ENCODE measurements at regions not wholly inside any gene's neighbourhood (a gene's known extent, or its start where the extent isn't known, plus 50 kb on each side); places are given as distances from the start of the nearest gene placed in this dataset.

GRCh38 chr7:46786221-46786954 lies 795.5 kb downstream of the TNS3 start:
- Mint-ChIP-seq H3K27me3 (ENCODE audit: insufficient read depth) (no peaks in the 10 kb centered on the region), H3K4me3 (no peak overlapping the region), H3K36me3 (ENCODE audit: low read depth) (no peaks in the 10 kb centered on the region), H3K4me1 (ENCODE audit: low read depth) (no peaks in the 10 kb centered on the region), H3K27ac (no peak overlapping the region), H3K9me3 (no peaks in the 10 kb centered on the region)
- no peak for DNase-seq (ENCODE audit: low spot score)
- intact Hi-C loops (cut with micrococcal nuclease), result no loop called here

- H3K4me1 Mint-ChIP-seq (ENCODE audit: low read depth), result no peaks in the 10 kb centered on the region
- DNase-seq (ENCODE audit: low spot score), result no peak
- H3K36me3 Mint-ChIP-seq (ENCODE audit: low read depth), result no peaks in the 10 kb centered on the region
- intact Hi-C loops (cut with micrococcal nuclease), result no loop called here
- no peak overlapping the region for H3K4me3 Mint-ChIP-seq
- no peaks in the 10 kb centered on the region for H3K9me3 Mint-ChIP-seq
- no peak overlapping the region for H3K27ac Mint-ChIP-seq
- H3K27me3 Mint-ChIP-seq (ENCODE audit: insufficient read depth), result no peaks in the 10 kb centered on the region
These were observed 797.2 kb downstream of the TNS3 start for GRCh38 chr7:46784732-46785131.

- Mint-ChIP-seq H3K4me1 (ENCODE audit: low read depth) (no peaks in the 10 kb centered on the region), H3K9me3 (no peaks in the 10 kb centered on the region), H3K27ac (no peak overlapping the region), H3K36me3 (ENCODE audit: low read depth) (no peaks in the 10 kb centered on the region), H3K27me3 (ENCODE audit: insufficient read depth) (no peaks in the 10 kb centered on the region), H3K4me3 (no peak overlapping the region)
- no peak for DNase-seq (ENCODE audit: low spot score)
- intact Hi-C loops (cut with micrococcal nuclease), result no loop called here
These were observed 799.9 kb downstream of the TNS3 start for GRCh38 chr7:46781901-46782439.

- Mint-ChIP-seq H3K9me3 (no peaks in the 10 kb centered on the region), H3K36me3 (ENCODE audit: low read depth) (no peaks in the 10 kb centered on the region), H3K27me3 (ENCODE audit: insufficient read depth) (no peaks in the 10 kb centered on the region), H3K4me1 (ENCODE audit: low read depth) (no peaks in the 10 kb centered on the region), H3K27ac (no peak overlapping the region), H3K4me3 (no peak overlapping the region)
- DNase-seq (ENCODE audit: low spot score), result no peak
- intact Hi-C loops (cut with micrococcal nuclease), result no loop called here
These were observed 805.1 kb downstream of the TNS3 start for GRCh38 chr7:46776790-46777189.

GRCh38 chr7:46775776-46776175 lies 806.1 kb downstream of the TNS3 start:
- Mint-ChIP-seq H3K36me3 (ENCODE audit: low read depth) (no peaks in the 10 kb centered on the region), H3K27me3 (ENCODE audit: insufficient read depth) (no peaks in the 10 kb centered on the region), H3K4me1 (ENCODE audit: low read depth) (no peaks in the 10 kb centered on the region), H3K9me3 (no peaks in the 10 kb centered on the region), H3K4me3 (no peak overlapping the region), H3K27ac (no peak overlapping the region)
- no peak for DNase-seq (ENCODE audit: low spot score)
- intact Hi-C loops (cut with micrococcal nuclease), result no loop called here

- no peaks in the 10 kb centered on the region for H3K27me3 Mint-ChIP-seq (ENCODE audit: insufficient read depth)
- H3K27ac Mint-ChIP-seq, result no peak overlapping the region
- intact Hi-C loops (cut with micrococcal nuclease), result no loop called here
- H3K4me1 Mint-ChIP-seq (ENCODE audit: low read depth), result no peaks in the 10 kb centered on the region
- no peaks in the 10 kb centered on the region for H3K36me3 Mint-ChIP-seq (ENCODE audit: low read depth)
- no peaks in the 10 kb centered on the region for H3K9me3 Mint-ChIP-seq
- DNase-seq (ENCODE audit: low spot score), result no peak
- H3K4me3 Mint-ChIP-seq, result no peak overlapping the region
These were observed 806.9 kb downstream of the TNS3 start for GRCh38 chr7:46775020-46775419.

GRCh38 chr7:46774515-46774914 lies 807.4 kb downstream of the TNS3 start:
- intact Hi-C loops (cut with micrococcal nuclease), result no loop called here
- Mint-ChIP-seq H3K4me1 (ENCODE audit: low read depth) (no peaks in the 10 kb centered on the region), H3K36me3 (ENCODE audit: low read depth) (no peaks in the 10 kb centered on the region), H3K27ac (no peak overlapping the region), H3K9me3 (peaks cover under 1% of the 10 kb centered on the region), H3K4me3 (no peak overlapping the region), H3K27me3 (ENCODE audit: insufficient read depth) (no peaks in the 10 kb centered on the region)
- no peak for DNase-seq (ENCODE audit: low spot score)

- Mint-ChIP-seq H3K27me3 (ENCODE audit: insufficient read depth) (no peaks in the 10 kb centered on the region), H3K36me3 (ENCODE audit: low read depth) (no peaks in the 10 kb centered on the region), H3K4me1 (ENCODE audit: low read depth) (no peaks in the 10 kb centered on the region), H3K9me3 (peaks cover 8% of the 10 kb centered on the region), H3K4me3 (no peak overlapping the region), H3K27ac (no peak overlapping the region)
- intact Hi-C loops (cut with micrococcal nuclease), result no loop called here
- no peak for DNase-seq (ENCODE audit: low spot score)
These were observed 809.1 kb downstream of the TNS3 start for GRCh38 chr7:46772776-46773175.

GRCh38 chr7:46767071-46767470 lies 814.8 kb downstream of the TNS3 start:
- no peaks in the 10 kb centered on the region for H3K27me3 Mint-ChIP-seq (ENCODE audit: insufficient read depth)
- no peak overlapping the region for H3K4me3 Mint-ChIP-seq
- intact Hi-C loops (cut with micrococcal nuclease), result no loop called here
- H3K4me1 Mint-ChIP-seq (ENCODE audit: low read depth), result no peaks in the 10 kb centered on the region
- DNase-seq (ENCODE audit: low spot score), result no peak
- H3K27ac Mint-ChIP-seq, result no peak overlapping the region
- H3K9me3 Mint-ChIP-seq, result peaks cover 8% of the 10 kb centered on the region
- H3K36me3 Mint-ChIP-seq (ENCODE audit: low read depth), result no peaks in the 10 kb centered on the region

- intact Hi-C loops (cut with micrococcal nuclease), result no loop called here
- Mint-ChIP-seq H3K4me3 (no peak overlapping the region), H3K27ac (no peak overlapping the region), H3K9me3 (peaks cover 5% of the 10 kb centered on the region), H3K27me3 (ENCODE audit: insufficient read depth) (no peaks in the 10 kb centered on the region), H3K4me1 (ENCODE audit: low read depth) (no peaks in the 10 kb centered on the region), H3K36me3 (ENCODE audit: low read depth) (no peaks in the 10 kb centered on the region)
- DNase-seq (ENCODE audit: low spot score), result no peak
These were observed 817.6 kb downstream of the TNS3 start for GRCh38 chr7:46764100-46764936.

GRCh38 chr7:46763344-46763743 lies 818.6 kb downstream of the TNS3 start:
- Mint-ChIP-seq H3K4me1 (ENCODE audit: low read depth) (no peaks in the 10 kb centered on the region), H3K4me3 (no peak overlapping the region), H3K27ac (no peak overlapping the region), H3K36me3 (ENCODE audit: low read depth) (no peaks in the 10 kb centered on the region), H3K27me3 (ENCODE audit: insufficient read depth) (no peaks in the 10 kb centered on the region), H3K9me3 (peaks cover under 1% of the 10 kb centered on the region)
- intact Hi-C loops (cut with micrococcal nuclease), result no loop called here
- no peak for DNase-seq (ENCODE audit: low spot score)

GRCh38 chr7:46759711-46760480 lies 822.0 kb downstream of the TNS3 start:
- Mint-ChIP-seq H3K9me3 (peaks cover 6% of the 10 kb centered on the region), H3K27me3 (ENCODE audit: insufficient read depth) (no peaks in the 10 kb centered on the region), H3K4me3 (no peak overlapping the region), H3K36me3 (ENCODE audit: low read depth) (no peaks in the 10 kb centered on the region), H3K27ac (no peak overlapping the region), H3K4me1 (ENCODE audit: low read depth) (no peaks in the 10 kb centered on the region)
- no peak for DNase-seq (ENCODE audit: low spot score)
- intact Hi-C loops (cut with micrococcal nuclease), result no loop called here

- H3K4me1 Mint-ChIP-seq (ENCODE audit: low read depth), result no peaks in the 10 kb centered on the region
- intact Hi-C loops (cut with micrococcal nuclease), result no loop called here
- DNase-seq (ENCODE audit: low spot score), result no peak
- H3K4me3 Mint-ChIP-seq, result no peak overlapping the region
- H3K9me3 Mint-ChIP-seq, result peaks cover 6% of the 10 kb centered on the region
- no peak overlapping the region for H3K27ac Mint-ChIP-seq
- H3K36me3 Mint-ChIP-seq (ENCODE audit: low read depth), result no peaks in the 10 kb centered on the region
- H3K27me3 Mint-ChIP-seq (ENCODE audit: insufficient read depth), result no peaks in the 10 kb centered on the region
These were observed 824.9 kb downstream of the TNS3 start for GRCh38 chr7:46756996-46757395.
